ENCODE measurements at regions not wholly inside any gene's neighbourhood (a gene's known extent, or its start where the extent isn't known, plus 50 kb on each side); places are given as distances from the start of the nearest gene placed in this dataset.
"Not testable (repeated sequence)": the region's sequence is repeated elsewhere in the genome, so short reads cannot be mapped to it uniquely, and the experiment has no call there.

GRCh38 chr7:16369855-16370254 lies 51.5 kb downstream of the CRPPA start:
- Mint-ChIP-seq H3K4me3 (no peak overlapping the region), H3K9me3 (peaks cover 0 to 4% (median 0%) of the 10 kb centered on the region in 11 donors), H3K4me1 (no peaks in the 10 kb centered on the region), H3K27me3 (no peaks in the 10 kb centered on the region), H3K27ac (no peak overlapping the region), H3K36me3 (no peaks in the 10 kb centered on the region)
- intact Hi-C loops (cut with micrococcal nuclease) = no loop called here
- DNase-seq = no peak
- Histone ChIP-seq H3K4me3 (ENCODE audit: low read length) (no peak overlapping the region), H3K27ac (ENCODE audit: low read depth, low read length) (no peak overlapping the region), H3K36me3 (ENCODE audit: control insufficient read depth in 2 of 3, insufficient read depth in 3 of 3, low read length in 3 of 3) (no peaks in the 10 kb centered on the region), H3K27me3 (ENCODE audit: control insufficient read depth in 2 of 2, insufficient read depth in 2 of 2, low read length in 2 of 2) (no peaks in the 10 kb centered on the region), H3K9me3 (ENCODE audit: control insufficient read depth in 2 of 3, low read length in 3 of 3) (no peaks in the 10 kb centered on the region), H3K4me1 (ENCODE audit: control insufficient read depth in 2 of 2, insufficient read depth in 2 of 2, low read length in 2 of 2) (no peaks in the 10 kb centered on the region)
- CTCF ChIA-PET = no interaction called here
- ATAC-seq = no peak
- POLR2A ChIA-PET = no interaction called here

GRCh38 chr7:16369309-16369708 lies 52.0 kb downstream of the CRPPA start:
- ATAC-seq = not testable (repeated sequence)

GRCh38 chr7:16368885-16369284 lies 52.5 kb downstream of the CRPPA start:
- no peak overlapping the region for H3K27ac Mint-ChIP-seq
- no peaks in the 10 kb centered on the region for H3K27me3 ChIP-seq (ENCODE audit: control insufficient read depth in 2 of 2, insufficient read depth in 2 of 2, low read length in 2 of 2)
- no peak overlapping the region for H3K27ac ChIP-seq (ENCODE audit: low read depth, low read length)
- H3K36me3 Mint-ChIP-seq = no peaks in the 10 kb centered on the region
- H3K4me1 ChIP-seq (ENCODE audit: control insufficient read depth in 2 of 2, insufficient read depth in 2 of 2, low read length in 2 of 2) = no peaks in the 10 kb centered on the region
- no peaks in the 10 kb centered on the region for H3K4me1 Mint-ChIP-seq
- intact Hi-C loops (cut with micrococcal nuclease) = no loop called here
- no peak for ATAC-seq
- no peak for DNase-seq
- H3K9me3 Mint-ChIP-seq = peaks cover 0 to 4% (median 0%) of the 10 kb centered on the region in 11 donors
- ChIA-PET CTCF (no interaction called here), POLR2A (no interaction called here)
- H3K4me3 ChIP-seq (ENCODE audit: low read length) = no peak overlapping the region
- H3K36me3 ChIP-seq (ENCODE audit: control insufficient read depth in 2 of 3, insufficient read depth in 3 of 3, low read length in 3 of 3) = no peaks in the 10 kb centered on the region
- H3K9me3 ChIP-seq (ENCODE audit: control insufficient read depth in 2 of 3, low read length in 3 of 3) = no peaks in the 10 kb centered on the region
- no peaks in the 10 kb centered on the region for H3K27me3 Mint-ChIP-seq
- H3K4me3 Mint-ChIP-seq = no peak overlapping the region

More at GRCh38 chr7:16369309-16369708, 52.0 kb downstream of the CRPPA start:
- CTCF ChIA-PET; H3K27ac Mint-ChIP-seq; H3K4me3 Mint-ChIP-seq; H3K27ac ChIP-seq (ENCODE audit: low read depth, low read length); H3K4me3 ChIP-seq (ENCODE audit: low read length); H3K4me1 Mint-ChIP-seq; H3K36me3 Mint-ChIP-seq; POLR2A ChIA-PET; H3K27me3 Mint-ChIP-seq; H3K27me3 ChIP-seq (ENCODE audit: control insufficient read depth in 2 of 2, insufficient read depth in 2 of 2, low read length in 2 of 2); DNase-seq; H3K9me3 Mint-ChIP-seq; H3K4me1 ChIP-seq (ENCODE audit: control insufficient read depth in 2 of 2, insufficient read depth in 2 of 2, low read length in 2 of 2); H3K9me3 ChIP-seq (ENCODE audit: control insufficient read depth in 2 of 3, low read length in 3 of 3); intact Hi-C loops (cut with micrococcal nuclease); H3K36me3 ChIP-seq (ENCODE audit: control insufficient read depth in 2 of 3, insufficient read depth in 3 of 3, low read length in 3 of 3): not testable (repeated sequence)

- H3K27ac Mint-ChIP-seq = no peak overlapping the region
- Histone ChIP-seq H3K4me1 (ENCODE audit: control insufficient read depth in 2 of 2, insufficient read depth in 2 of 2, low read length in 2 of 2) (no peaks in the 10 kb centered on the region), H3K9me3 (ENCODE audit: control insufficient read depth in 2 of 3, low read length in 3 of 3) (no peaks in the 10 kb centered on the region), H3K36me3 (ENCODE audit: control insufficient read depth in 2 of 3, insufficient read depth in 3 of 3, low read length in 3 of 3) (no peaks in the 10 kb centered on the region), H3K27me3 (ENCODE audit: control insufficient read depth in 2 of 2, insufficient read depth in 2 of 2, low read length in 2 of 2) (no peaks in the 10 kb centered on the region), H3K4me3 (ENCODE audit: low read length) (no peak overlapping the region), H3K27ac (ENCODE audit: low read depth, low read length) (no peak overlapping the region)
- peaks cover 0 to 1% (median 0%) of the 10 kb centered on the region in 11 donors for H3K9me3 Mint-ChIP-seq
- ChIA-PET CTCF (no interaction called here), POLR2A (no interaction called here)
- ATAC-seq (no peak), DNase-seq (no peak)
- no peaks in the 10 kb centered on the region for H3K27me3 Mint-ChIP-seq
- intact Hi-C loops (cut with micrococcal nuclease) = no loop called here
- no peaks in the 10 kb centered on the region for H3K4me1 Mint-ChIP-seq
- H3K36me3 Mint-ChIP-seq = no peaks in the 10 kb centered on the region
- no peak overlapping the region for H3K4me3 Mint-ChIP-seq
These were observed 54.2 kb downstream of the CRPPA start for GRCh38 chr7:16367115-16367514.

GRCh38 chr7:16365952-16366351 lies 55.4 kb downstream of the CRPPA start:
- CTCF ChIA-PET = no interaction called here
- H3K36me3 ChIP-seq (ENCODE audit: control insufficient read depth in 2 of 3, insufficient read depth in 3 of 3, low read length in 3 of 3) = no peaks in the 10 kb centered on the region

GRCh38 chr7:16365177-16365576 lies 56.2 kb downstream of the CRPPA start:
- H3K9me3 Mint-ChIP-seq = no peaks in the 10 kb centered on the region
- Histone ChIP-seq H3K36me3 (ENCODE audit: control insufficient read depth in 2 of 3, insufficient read depth in 3 of 3, low read length in 3 of 3) (no peaks in the 10 kb centered on the region), H3K27ac (ENCODE audit: low read depth, low read length) (no peak overlapping the region), H3K4me3 (ENCODE audit: low read length) (no peak overlapping the region), H3K4me1 (ENCODE audit: control insufficient read depth in 2 of 2, insufficient read depth in 2 of 2, low read length in 2 of 2) (no peaks in the 10 kb centered on the region), H3K27me3 (ENCODE audit: control insufficient read depth in 2 of 2, insufficient read depth in 2 of 2, low read length in 2 of 2) (no peaks in the 10 kb centered on the region), H3K9me3 (ENCODE audit: control insufficient read depth in 2 of 3, low read length in 3 of 3) (no peaks in the 10 kb centered on the region)
- intact Hi-C loops (cut with micrococcal nuclease) = no loop called here
- H3K36me3 Mint-ChIP-seq = no peaks in the 10 kb centered on the region
- DNase-seq (no peak), ATAC-seq (no peak)
- no peak overlapping the region for H3K4me3 Mint-ChIP-seq
- no peaks in the 10 kb centered on the region for H3K27me3 Mint-ChIP-seq
- CTCF ChIA-PET = no interaction called here
- no peaks in the 10 kb centered on the region for H3K4me1 Mint-ChIP-seq
- POLR2A ChIA-PET = no interaction called here
- no peak overlapping the region for H3K27ac Mint-ChIP-seq

More at GRCh38 chr7:16365952-16366351, 55.4 kb downstream of the CRPPA start:
- no peaks in the 10 kb centered on the region for H3K9me3 Mint-ChIP-seq
- no peaks in the 10 kb centered on the region for H3K9me3 ChIP-seq (ENCODE audit: control insufficient read depth in 2 of 3, low read length in 3 of 3)
- H3K4me1 Mint-ChIP-seq = no peaks in the 10 kb centered on the region
- no peaks in the 10 kb centered on the region for H3K4me1 ChIP-seq (ENCODE audit: control insufficient read depth in 2 of 2, insufficient read depth in 2 of 2, low read length in 2 of 2)
- intact Hi-C loops (cut with micrococcal nuclease) = no loop called here
- ATAC-seq (no peak), DNase-seq (no peak)
- H3K4me3 Mint-ChIP-seq = no peak overlapping the region
- no peaks in the 10 kb centered on the region for H3K27me3 Mint-ChIP-seq
- no peaks in the 10 kb centered on the region for H3K36me3 Mint-ChIP-seq
- POLR2A ChIA-PET = no interaction called here
- no peak overlapping the region for H3K27ac Mint-ChIP-seq
- no peak overlapping the region for H3K4me3 ChIP-seq (ENCODE audit: low read length)
- H3K27ac ChIP-seq (ENCODE audit: low read depth, low read length) = no peak overlapping the region
- H3K27me3 ChIP-seq (ENCODE audit: control insufficient read depth in 2 of 2, insufficient read depth in 2 of 2, low read length in 2 of 2) = no peaks in the 10 kb centered on the region

- Histone ChIP-seq H3K4me1 (ENCODE audit: control insufficient read depth in 2 of 2, insufficient read depth in 2 of 2, low read length in 2 of 2) (no peaks in the 10 kb centered on the region), H3K27me3 (ENCODE audit: control insufficient read depth in 2 of 2, insufficient read depth in 2 of 2, low read length in 2 of 2) (no peaks in the 10 kb centered on the region), H3K9me3 (ENCODE audit: control insufficient read depth in 2 of 3, low read length in 3 of 3) (no peaks in the 10 kb centered on the region), H3K4me3 (ENCODE audit: low read length) (no peak overlapping the region), H3K27ac (ENCODE audit: low read depth, low read length) (no peak overlapping the region), H3K36me3 (ENCODE audit: control insufficient read depth in 2 of 3, insufficient read depth in 3 of 3, low read length in 3 of 3) (no peaks in the 10 kb centered on the region)
- DNase-seq = no peak
- H3K36me3 Mint-ChIP-seq = no peaks in the 10 kb centered on the region
- H3K27ac Mint-ChIP-seq = no peak overlapping the region
- H3K9me3 Mint-ChIP-seq = no peaks in the 10 kb centered on the region
- POLR2A ChIA-PET = no interaction called here
- ATAC-seq = no peak
- intact Hi-C loops (cut with micrococcal nuclease) = no loop called here
- H3K4me1 Mint-ChIP-seq = peaks cover 0 to 2% (median 0%) of the 10 kb centered on the region in 7 donors
- no peak overlapping the region for H3K4me3 Mint-ChIP-seq
- CTCF ChIA-PET = no interaction called here
- no peaks in the 10 kb centered on the region for H3K27me3 Mint-ChIP-seq
These were observed 62.1 kb downstream of the CRPPA start for GRCh38 chr7:16359216-16359615.
